ENCODE measurements at regions not wholly inside any gene's neighbourhood (a gene's known extent, or its start where the extent isn't known, plus 50 kb on each side); places are given as distances from the start of the nearest gene placed in this dataset.

DNA sequence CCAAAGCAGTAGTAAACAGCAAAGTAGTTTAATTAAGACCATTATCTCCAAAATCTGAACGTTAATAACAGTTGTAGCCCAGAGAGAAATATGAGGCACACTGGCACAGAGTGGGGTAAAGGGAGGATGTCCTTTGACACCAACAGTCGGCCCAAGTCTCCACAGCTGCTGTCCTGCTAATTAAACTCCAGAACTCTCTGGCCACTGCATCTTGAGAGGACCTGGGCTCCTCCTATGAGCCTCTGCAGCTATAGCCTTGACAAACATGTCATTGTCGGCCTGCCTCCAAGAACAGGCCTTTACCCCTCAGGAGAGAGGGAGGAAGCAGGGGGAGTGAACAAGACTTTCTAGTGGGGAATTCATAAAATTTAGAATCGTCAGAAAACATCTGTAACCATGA, 1170.4 kb downstream of the UQCRFS1 start:
- TF ChIP-seq POLR2AphosphoS5 (IDR thresholded peaks at IDR 0.05; ENCODE audit: insufficient read depth in 1 of 2, low read depth in 1 of 2) (no peak), POLR2A (IDR thresholded peaks at IDR 0.05) (no peak)
- TF ChIP-seq, protein P1, sequence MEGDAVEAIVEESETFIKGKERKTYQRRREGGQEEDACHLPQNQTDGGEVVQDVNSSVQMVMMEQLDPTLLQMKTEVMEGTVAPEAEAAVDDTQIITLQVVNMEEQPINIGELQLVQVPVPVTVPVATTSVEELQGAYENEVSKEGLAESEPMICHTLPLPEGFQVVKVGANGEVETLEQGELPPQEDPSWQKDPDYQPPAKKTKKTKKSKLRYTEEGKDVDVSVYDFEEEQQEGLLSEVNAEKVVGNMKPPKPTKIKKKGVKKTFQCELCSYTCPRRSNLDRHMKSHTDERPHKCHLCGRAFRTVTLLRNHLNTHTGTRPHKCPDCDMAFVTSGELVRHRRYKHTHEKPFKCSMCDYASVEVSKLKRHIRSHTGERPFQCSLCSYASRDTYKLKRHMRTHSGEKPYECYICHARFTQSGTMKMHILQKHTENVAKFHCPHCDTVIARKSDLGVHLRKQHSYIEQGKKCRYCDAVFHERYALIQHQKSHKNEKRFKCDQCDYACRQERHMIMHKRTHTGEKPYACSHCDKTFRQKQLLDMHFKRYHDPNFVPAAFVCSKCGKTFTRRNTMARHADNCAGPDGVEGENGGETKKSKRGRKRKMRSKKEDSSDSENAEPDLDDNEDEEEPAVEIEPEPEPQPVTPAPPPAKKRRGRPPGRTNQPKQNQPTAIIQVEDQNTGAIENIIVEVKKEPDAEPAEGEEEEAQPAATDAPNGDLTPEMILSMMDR (IDR thresholded peaks at IDR 0.05), result no peak
- H3K4me1 ChIP-seq, result no peaks in the 10 kb centered on the region
- H3K4me3 ChIP-seq, result no peak overlapping the region
- no peak overlapping the region for H3K27ac ChIP-seq
- DNase-seq (ENCODE audit: extremely low spot score in 2 of 2), result no peak
- no peaks in the 10 kb centered on the region for H3K9me3 ChIP-seq
- no peaks in the 10 kb centered on the region for H3K27me3 ChIP-seq
- H3K36me3 ChIP-seq, result no peaks in the 10 kb centered on the region
- intact Hi-C loops (cut with DNase I), result no loop called here

DNA sequence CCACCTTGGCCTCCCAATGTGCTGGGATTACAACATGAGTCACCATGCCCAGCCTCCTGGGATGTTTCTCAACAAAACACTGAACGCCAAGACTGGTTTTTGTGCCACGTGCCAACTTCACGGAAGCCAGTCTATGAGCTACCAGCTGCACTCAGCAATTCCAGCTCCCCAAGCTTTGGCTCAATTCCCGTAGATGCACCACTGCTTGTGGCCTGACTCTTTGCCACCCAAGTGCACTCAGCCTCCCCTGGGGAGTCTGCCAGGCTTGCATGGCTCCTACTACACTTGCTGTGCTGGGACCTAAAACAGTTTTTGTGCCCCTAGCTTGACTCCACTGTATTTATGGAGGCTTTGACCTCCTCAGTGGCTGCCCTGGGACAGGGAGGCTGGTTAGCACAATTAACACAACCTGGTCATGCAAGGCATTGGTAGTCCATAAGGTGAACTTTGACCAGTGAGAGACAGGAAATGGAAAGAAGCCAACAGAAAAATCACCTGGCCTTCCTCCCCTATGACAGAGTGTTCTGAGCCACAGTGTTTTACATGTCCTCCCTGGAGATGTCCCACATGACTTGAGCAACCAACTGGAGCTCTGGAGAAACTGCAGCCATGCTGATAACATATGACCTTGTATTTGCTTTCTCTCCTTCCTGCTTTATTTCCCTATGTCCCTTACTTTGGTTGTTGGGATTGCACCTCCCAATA, 1173.1 kb downstream of the UQCRFS1 start:
- Histone ChIP-seq H3K4me1 (no peaks in the 10 kb centered on the region), H3K27ac (no peak overlapping the region), H3K27me3 (no peaks in the 10 kb centered on the region), H3K9me3 (no peaks in the 10 kb centered on the region), H3K36me3 (no peaks in the 10 kb centered on the region), H3K4me3 (no peak overlapping the region)
- TF ChIP-seq POLR2AphosphoS5 (IDR thresholded peaks at IDR 0.05; ENCODE audit: insufficient read depth in 1 of 2, low read depth in 1 of 2) (no peak), POLR2A (IDR thresholded peaks at IDR 0.05) (no peak)
- TF ChIP-seq, protein P1 (IDR thresholded peaks at IDR 0.05), result no peak
- intact Hi-C loops (cut with DNase I), result no loop called here
- peak in 1 of 2 donors; percentile 58 for DNase-seq (ENCODE audit: extremely low spot score in 2 of 2)

DNA sequence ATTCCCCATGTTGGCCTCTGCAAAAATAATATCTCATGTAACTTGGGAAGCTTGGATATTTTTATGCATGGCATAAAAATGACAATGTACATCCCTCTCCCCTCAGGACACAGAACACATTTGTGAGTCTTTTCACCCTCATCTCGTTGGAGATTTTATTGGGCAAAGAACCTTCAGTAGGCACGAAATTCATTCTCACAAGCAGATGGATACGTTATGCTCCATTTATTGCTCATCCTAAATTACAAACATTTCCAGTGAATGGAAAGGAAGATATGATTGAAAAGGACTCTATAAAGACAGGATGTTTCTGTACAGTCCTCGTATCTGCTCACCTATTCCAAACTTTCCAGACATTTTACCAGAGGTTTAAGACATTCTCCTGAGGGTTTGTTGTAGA, 1175.8 kb downstream of the UQCRFS1 start:
- Histone ChIP-seq H3K9me3 (no peaks in the 10 kb centered on the region), H3K27me3 (no peaks in the 10 kb centered on the region), H3K4me3 (no peak overlapping the region), H3K27ac (no peak overlapping the region), H3K36me3 (no peaks in the 10 kb centered on the region), H3K4me1 (no peaks in the 10 kb centered on the region)
- intact Hi-C loops (cut with DNase I), result no loop called here
- no peak for TF ChIP-seq POLR2A (IDR thresholded peaks at IDR 0.05)
- TF ChIP-seq POLR2AphosphoS5 (IDR thresholded peaks at IDR 0.05; ENCODE audit: insufficient read depth in 1 of 2, low read depth in 1 of 2), result no peak
- TF ChIP-seq, protein P1 (IDR thresholded peaks at IDR 0.05), result no peak
- DNase-seq (ENCODE audit: extremely low spot score in 2 of 2), result no peak

DNA sequence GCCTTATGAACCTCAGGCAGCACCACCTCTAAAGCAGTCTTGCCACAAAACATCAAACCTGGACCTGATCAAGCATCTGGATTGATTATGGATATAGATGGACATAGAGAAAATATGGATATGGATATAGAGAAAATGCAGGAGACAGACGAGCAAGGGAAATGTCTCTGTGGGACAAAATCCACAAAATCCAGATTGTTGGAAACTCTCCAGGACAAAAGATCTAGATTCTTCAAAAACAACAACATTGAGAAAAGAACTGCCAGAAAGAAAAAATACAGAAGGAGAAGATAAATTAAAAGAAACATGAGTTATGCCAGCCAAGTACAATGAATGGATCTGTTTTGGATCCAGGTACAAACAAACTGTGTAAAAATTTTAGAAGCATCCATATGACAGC, 1176.5 kb downstream of the UQCRFS1 start:
- intact Hi-C loops (cut with DNase I), result no loop called here
- Histone ChIP-seq H3K9me3 (no peaks in the 10 kb centered on the region), H3K4me1 (no peaks in the 10 kb centered on the region), H3K4me3 (no peak overlapping the region), H3K36me3 (no peaks in the 10 kb centered on the region), H3K27me3 (no peaks in the 10 kb centered on the region), H3K27ac (no peak overlapping the region)
- TF ChIP-seq POLR2A (IDR thresholded peaks at IDR 0.05) (no peak), POLR2AphosphoS5 (IDR thresholded peaks at IDR 0.05; ENCODE audit: insufficient read depth in 1 of 2, low read depth in 1 of 2) (no peak)
- TF ChIP-seq, protein P1 (IDR thresholded peaks at IDR 0.05), result no peak
- DNase-seq (ENCODE audit: extremely low spot score in 2 of 2), result peak in 1 of 2 donors; percentile 13

DNA sequence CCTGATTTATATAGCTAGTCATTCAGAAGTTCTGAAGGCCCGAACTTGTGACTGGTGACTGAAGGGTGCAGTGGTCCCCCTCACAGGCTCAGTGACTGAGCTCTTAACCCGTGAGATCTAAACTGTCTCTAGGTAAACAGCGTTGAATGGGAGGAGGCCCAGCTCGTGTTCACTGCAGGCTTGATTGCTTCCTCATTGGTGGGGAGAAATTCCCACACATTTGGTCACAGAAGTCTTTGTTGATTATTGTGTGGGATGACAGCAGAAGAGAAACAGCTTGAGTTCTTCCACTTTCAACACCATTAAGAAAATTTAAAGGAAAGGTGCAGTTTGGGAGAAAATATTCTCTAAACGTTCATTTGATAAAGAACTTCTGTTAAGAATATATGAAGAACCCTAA, 1178.0 kb downstream of the UQCRFS1 start:
- no peaks in the 10 kb centered on the region for H3K27me3 ChIP-seq
- no peaks in the 10 kb centered on the region for H3K36me3 ChIP-seq
- intact Hi-C loops (cut with DNase I), result no loop called here
- peak in 1 of 2 donors; percentile 22 for DNase-seq (ENCODE audit: extremely low spot score in 2 of 2)
- H3K27ac ChIP-seq, result no peak overlapping the region
- H3K4me3 ChIP-seq, result no peak overlapping the region
- TF ChIP-seq POLR2AphosphoS5 (IDR thresholded peaks at IDR 0.05; ENCODE audit: insufficient read depth in 1 of 2, low read depth in 1 of 2) (no peak), POLR2A (IDR thresholded peaks at IDR 0.05) (no peak)
- TF ChIP-seq, protein P1 (IDR thresholded peaks at IDR 0.05), result no peak
- no peaks in the 10 kb centered on the region for H3K4me1 ChIP-seq
- H3K9me3 ChIP-seq, result no peaks in the 10 kb centered on the region

Measured in vagina (tissue), 2 donors.